Activated naive CD4-positive, alpha-beta T cell treated with anti-CD3 and anti-CD28 coated beads, Interleukin-2, amount 50 U/mL, for 24 hours (primary cell): ENCODE measurements at regions not wholly inside any gene's neighbourhood (a gene's known extent, or its start where the extent isn't known, plus 50 kb on each side); places are given as distances from the start of the nearest gene placed in this dataset.

Source experiments
- H3K27ac Mint-ChIP-seq: one replicate; pipeline ENCODE4 v1.8.0; 2021; ENCODE audit warnings: mild to moderate bottlenecking, mixed read lengths
- H3K27me3 Mint-ChIP-seq: one replicate; pipeline ENCODE4 v1.8.0; 2021; ENCODE audit warnings: mixed read lengths
- H3K36me3 Mint-ChIP-seq: one replicate; pipeline ENCODE4 v1.8.0; 2021; ENCODE audit warnings: mixed read lengths
- H3K4me1 Mint-ChIP-seq: one replicate; pipeline ENCODE4 v1.8.0; 2021; ENCODE audit warnings: mixed read lengths
- H3K4me3 Mint-ChIP-seq: one replicate; pipeline ENCODE4 v1.8.0; 2021; ENCODE audit warnings: mild to moderate bottlenecking, mixed read lengths
- H3K9me3 Mint-ChIP-seq: one replicate; pipeline ENCODE4 v1.8.0; 2021; ENCODE audit warnings: mixed read lengths

DNA sequence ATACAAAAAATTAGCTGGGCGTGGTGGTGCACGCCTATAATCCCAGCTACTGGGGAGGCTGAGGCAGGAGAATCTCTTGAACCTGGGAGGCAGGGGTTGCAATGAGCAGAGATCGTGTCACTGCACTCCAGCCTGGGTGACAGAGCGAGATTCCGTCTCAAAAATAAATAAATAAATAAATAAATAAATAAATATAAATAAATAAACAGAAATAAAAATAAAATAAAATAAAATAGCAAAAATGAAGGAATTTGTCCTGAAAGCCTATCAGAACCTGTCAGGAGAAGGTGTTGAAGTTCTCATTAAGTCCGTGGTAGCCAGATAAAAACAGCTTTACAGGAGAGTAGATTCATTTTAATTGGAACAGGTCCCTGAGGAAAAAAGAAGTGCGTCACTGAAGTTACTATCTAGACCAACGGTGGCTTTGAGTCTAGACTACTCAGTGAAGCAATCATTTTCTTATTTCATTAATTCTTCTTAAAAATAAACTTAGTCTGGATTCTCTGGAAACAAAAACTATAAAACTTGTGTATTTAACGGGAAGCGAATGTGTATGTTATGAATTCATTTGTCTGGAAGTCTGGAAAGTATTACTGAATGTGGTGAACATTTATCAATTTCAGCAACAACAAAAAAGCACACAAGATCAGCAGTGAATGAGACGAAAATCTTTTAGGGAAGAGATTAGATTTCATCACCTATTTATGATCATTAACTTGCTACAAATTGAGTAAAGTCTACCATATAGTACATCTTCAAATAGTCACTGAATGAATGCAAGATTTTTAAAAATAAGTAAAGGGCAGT lies 248.5 kb upstream of the PDE3A start:
- no peaks in the 10 kb centered on the region for H3K9me3 Mint-ChIP-seq
- no peak overlapping the region for H3K27ac Mint-ChIP-seq
- H3K4me3 Mint-ChIP-seq, result no peak overlapping the region
- H3K36me3 Mint-ChIP-seq, result no peaks in the 10 kb centered on the region
- H3K4me1 Mint-ChIP-seq, result no peaks in the 10 kb centered on the region
- H3K27me3 Mint-ChIP-seq, result no peaks in the 10 kb centered on the region

GRCh38 chr12:20120403-20120725 lies 248.0 kb upstream of the PDE3A start:
- H3K4me3 Mint-ChIP-seq, result no peak overlapping the region
- no peaks in the 10 kb centered on the region for H3K27me3 Mint-ChIP-seq
- H3K27ac Mint-ChIP-seq, result no peak overlapping the region
- H3K4me1 Mint-ChIP-seq, result no peaks in the 10 kb centered on the region
- H3K36me3 Mint-ChIP-seq, result no peaks in the 10 kb centered on the region
- no peaks in the 10 kb centered on the region for H3K9me3 Mint-ChIP-seq

DNA sequence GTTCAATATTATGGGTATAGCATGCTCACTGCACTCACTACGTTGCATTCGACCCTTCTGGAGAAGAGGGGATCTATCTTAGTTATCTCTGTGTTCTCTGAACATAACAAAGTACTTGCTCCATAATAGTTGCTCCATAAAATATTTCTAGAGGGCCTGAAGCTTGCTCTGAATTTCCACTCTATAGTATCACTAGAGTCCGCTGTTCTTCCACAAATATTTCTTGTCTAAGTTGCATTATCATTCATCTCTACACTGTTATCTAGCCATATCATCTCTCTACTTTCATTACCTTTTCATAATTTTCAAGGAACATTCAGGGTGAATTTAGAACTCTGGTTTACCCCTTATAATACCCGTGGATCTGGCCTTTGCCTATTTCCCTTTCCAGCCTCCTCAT lies 246.1 kb upstream of the PDE3A start:
- no peaks in the 10 kb centered on the region for H3K27me3 Mint-ChIP-seq
- H3K4me3 Mint-ChIP-seq, result no peak overlapping the region
- H3K9me3 Mint-ChIP-seq, result no peaks in the 10 kb centered on the region

DNA sequence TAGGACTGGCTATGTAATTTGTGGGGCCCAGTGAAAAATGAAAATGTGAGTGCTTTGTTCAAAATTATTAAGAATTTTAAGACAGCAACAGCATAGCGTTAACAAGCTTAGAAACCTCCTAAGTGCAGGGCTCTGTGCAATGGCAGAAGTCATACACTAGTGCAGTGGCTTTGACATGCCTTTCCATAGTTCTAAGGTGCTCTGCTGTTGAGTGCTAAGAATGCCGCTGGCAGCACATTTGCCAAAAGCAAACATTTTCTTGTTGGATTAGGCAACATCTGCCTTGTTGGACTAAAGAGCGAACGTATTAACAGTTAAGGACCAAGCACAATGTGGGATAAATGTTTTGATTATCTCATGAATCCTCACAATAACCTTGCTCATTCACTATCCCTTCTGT lies 244.9 kb upstream of the PDE3A start:
- H3K9me3 Mint-ChIP-seq, result no peaks in the 10 kb centered on the region
- H3K27me3 Mint-ChIP-seq, result no peaks in the 10 kb centered on the region
- H3K4me1 Mint-ChIP-seq, result no peaks in the 10 kb centered on the region
- H3K27ac Mint-ChIP-seq, result no peak overlapping the region
- no peak overlapping the region for H3K4me3 Mint-ChIP-seq
- no peaks in the 10 kb centered on the region for H3K36me3 Mint-ChIP-seq

More for the DNA sequence above, 246.1 kb upstream of the PDE3A start:
- no peaks in the 10 kb centered on the region for H3K36me3 Mint-ChIP-seq
- no peak overlapping the region for H3K27ac Mint-ChIP-seq
- no peaks in the 10 kb centered on the region for H3K4me1 Mint-ChIP-seq

DNA sequence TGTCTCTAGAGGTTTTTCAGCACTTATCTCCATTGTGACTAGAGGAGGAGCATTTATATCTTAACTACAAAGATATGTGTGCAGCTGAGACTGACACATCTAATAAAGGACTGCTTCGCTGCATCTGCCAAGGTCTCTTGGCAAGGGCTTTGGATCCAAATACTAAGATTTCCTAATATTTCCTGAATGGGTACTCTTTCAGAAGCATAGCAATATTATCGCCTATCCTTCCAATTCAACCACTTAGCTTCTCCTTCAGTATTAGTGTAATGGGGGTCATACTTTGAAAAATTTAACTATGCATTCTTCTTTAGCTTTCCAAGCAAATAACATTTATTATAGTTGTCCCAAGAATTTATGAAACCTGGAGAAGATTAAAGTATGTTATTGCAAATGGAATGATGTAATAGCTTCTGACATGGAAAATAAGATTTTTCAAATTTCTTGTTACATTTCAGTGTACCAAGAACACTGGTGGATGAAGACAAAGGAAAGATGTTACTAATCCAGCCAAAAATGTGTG lies 243.0 kb upstream of the PDE3A start:
- H3K4me1 Mint-ChIP-seq, result no peaks in the 10 kb centered on the region
- no peaks in the 10 kb centered on the region for H3K9me3 Mint-ChIP-seq
- no peaks in the 10 kb centered on the region for H3K36me3 Mint-ChIP-seq
- no peak overlapping the region for H3K4me3 Mint-ChIP-seq
- H3K27ac Mint-ChIP-seq, result no peak overlapping the region
- no peaks in the 10 kb centered on the region for H3K27me3 Mint-ChIP-seq

DNA sequence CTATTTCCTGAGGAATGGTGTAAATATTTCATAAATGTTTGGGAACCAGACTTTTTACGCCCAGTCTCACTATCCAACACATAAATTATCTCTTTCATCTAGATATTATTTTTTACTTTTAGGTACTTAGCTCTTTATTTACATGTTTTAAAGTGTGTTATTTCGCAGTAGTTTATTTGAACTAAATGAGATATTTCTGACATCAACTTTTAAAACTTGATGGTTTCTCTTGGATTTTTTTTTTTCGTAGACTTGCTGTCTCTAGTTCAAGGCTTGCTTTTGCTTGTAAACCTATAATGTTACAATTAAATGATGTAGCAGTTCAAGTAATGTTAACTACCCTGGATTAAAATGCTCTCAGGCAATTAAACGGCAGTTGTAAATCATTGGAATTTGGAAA lies 241.7 kb upstream of the PDE3A start:
- Mint-ChIP-seq H3K36me3 (no peaks in the 10 kb centered on the region), H3K4me1 (no peaks in the 10 kb centered on the region), H3K27ac (no peak overlapping the region), H3K27me3 (no peaks in the 10 kb centered on the region), H3K4me3 (no peak overlapping the region), H3K9me3 (no peaks in the 10 kb centered on the region)

- Mint-ChIP-seq H3K27ac (no peak overlapping the region), H3K27me3 (no peaks in the 10 kb centered on the region), H3K4me3 (no peak overlapping the region), H3K4me1 (no peaks in the 10 kb centered on the region), H3K36me3 (no peaks in the 10 kb centered on the region), H3K9me3 (no peaks in the 10 kb centered on the region)
These were observed 240.9 kb upstream of the PDE3A start for GRCh38 chr12:20127413-20127812.

GRCh38 chr12:20128928-20129327 lies 239.4 kb upstream of the PDE3A start:
- no peak overlapping the region for H3K4me3 Mint-ChIP-seq
- no peaks in the 10 kb centered on the region for H3K36me3 Mint-ChIP-seq
- no peaks in the 10 kb centered on the region for H3K9me3 Mint-ChIP-seq
- no peaks in the 10 kb centered on the region for H3K4me1 Mint-ChIP-seq
- H3K27me3 Mint-ChIP-seq, result no peaks in the 10 kb centered on the region
- H3K27ac Mint-ChIP-seq, result no peak overlapping the region

- H3K9me3 Mint-ChIP-seq, result no peaks in the 10 kb centered on the region
- no peak overlapping the region for H3K27ac Mint-ChIP-seq
- H3K36me3 Mint-ChIP-seq, result no peaks in the 10 kb centered on the region
These were observed 235.5 kb upstream of the PDE3A start for GRCh38 chr12:20132818-20133217.

GRCh38 chr12:20134652-20135051 lies 233.7 kb upstream of the PDE3A start:
- Mint-ChIP-seq H3K36me3 (no peaks in the 10 kb centered on the region), H3K9me3 (no peaks in the 10 kb centered on the region), H3K27ac (no peak overlapping the region), H3K27me3 (no peaks in the 10 kb centered on the region), H3K4me1 (no peaks in the 10 kb centered on the region), H3K4me3 (no peak overlapping the region)

More at GRCh38 chr12:20132818-20133217, 235.5 kb upstream of the PDE3A start:
- no peak overlapping the region for H3K4me3 Mint-ChIP-seq
- no peaks in the 10 kb centered on the region for H3K4me1 Mint-ChIP-seq
- H3K27me3 Mint-ChIP-seq, result no peaks in the 10 kb centered on the region

DNA sequence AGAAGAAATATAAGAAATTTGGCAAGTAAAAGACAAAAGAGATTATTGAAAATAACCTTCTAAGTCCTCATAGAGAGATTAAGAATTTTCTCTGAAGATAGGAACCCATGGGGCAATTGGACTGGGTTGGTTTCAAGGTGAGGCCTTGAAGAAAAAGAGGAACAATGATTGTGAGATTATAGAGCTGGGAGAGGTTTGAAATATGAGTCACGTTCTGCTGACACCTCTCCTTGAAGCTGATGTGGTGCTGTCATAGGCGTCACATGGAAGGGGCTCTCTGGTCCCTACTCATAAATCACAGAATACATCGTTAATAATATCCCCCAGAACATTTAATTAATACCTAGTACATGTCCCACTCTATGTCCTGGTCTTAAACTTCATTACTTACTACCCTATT lies 227.6 kb upstream of the PDE3A start:
- Mint-ChIP-seq H3K36me3 (no peaks in the 10 kb centered on the region), H3K9me3 (no peaks in the 10 kb centered on the region), H3K4me1 (no peaks in the 10 kb centered on the region), H3K4me3 (no peak overlapping the region), H3K27ac (no peak overlapping the region), H3K27me3 (no peaks in the 10 kb centered on the region)

GRCh38 chr12:20142316-20142715 lies 226.0 kb upstream of the PDE3A start:
- no peaks in the 10 kb centered on the region for H3K36me3 Mint-ChIP-seq
- no peaks in the 10 kb centered on the region for H3K27me3 Mint-ChIP-seq
- H3K4me1 Mint-ChIP-seq, result no peaks in the 10 kb centered on the region
- H3K4me3 Mint-ChIP-seq, result no peak overlapping the region
- H3K27ac Mint-ChIP-seq, result no peak overlapping the region
- H3K9me3 Mint-ChIP-seq, result peaks cover 7% of the 10 kb centered on the region

- no peak overlapping the region for H3K27ac Mint-ChIP-seq
- no peak overlapping the region for H3K4me3 Mint-ChIP-seq
- H3K36me3 Mint-ChIP-seq, result no peaks in the 10 kb centered on the region
- no peaks in the 10 kb centered on the region for H3K27me3 Mint-ChIP-seq
- H3K4me1 Mint-ChIP-seq, result no peaks in the 10 kb centered on the region
- peaks cover 8% of the 10 kb centered on the region for H3K9me3 Mint-ChIP-seq
These were observed 225.4 kb upstream of the PDE3A start for GRCh38 chr12:20142956-20143355.

GRCh38 chr12:20144341-20144740 lies 224.0 kb upstream of the PDE3A start:
- Mint-ChIP-seq H3K9me3 (peaks cover 8% of the 10 kb centered on the region), H3K4me1 (no peaks in the 10 kb centered on the region), H3K36me3 (no peaks in the 10 kb centered on the region), H3K27ac (no peak overlapping the region), H3K27me3 (no peaks in the 10 kb centered on the region), H3K4me3 (no peak overlapping the region)

DNA sequence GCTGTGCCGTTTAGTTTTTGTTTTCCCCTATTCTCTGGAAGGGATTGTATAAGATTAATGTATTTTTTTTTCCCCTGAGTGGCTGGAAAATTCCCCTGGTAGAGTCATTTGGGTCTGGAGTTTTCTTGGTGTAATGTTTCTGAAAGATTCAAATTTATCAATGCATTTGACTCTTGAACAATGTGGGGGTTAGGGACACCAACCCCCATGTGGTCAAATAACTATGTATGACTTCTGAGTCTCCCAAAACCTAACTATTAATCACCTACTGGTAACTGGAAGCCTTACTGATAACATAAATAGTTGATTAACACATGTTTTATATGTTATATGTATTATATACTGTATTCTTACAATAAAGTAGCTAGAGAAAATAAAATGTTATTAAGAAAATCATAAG lies 220.1 kb upstream of the PDE3A start:
- Mint-ChIP-seq H3K36me3 (no peaks in the 10 kb centered on the region), H3K27ac (no peak overlapping the region), H3K9me3 (peaks cover 8% of the 10 kb centered on the region), H3K4me1 (no peaks in the 10 kb centered on the region), H3K27me3 (no peaks in the 10 kb centered on the region), H3K4me3 (no peak overlapping the region)

DNA sequence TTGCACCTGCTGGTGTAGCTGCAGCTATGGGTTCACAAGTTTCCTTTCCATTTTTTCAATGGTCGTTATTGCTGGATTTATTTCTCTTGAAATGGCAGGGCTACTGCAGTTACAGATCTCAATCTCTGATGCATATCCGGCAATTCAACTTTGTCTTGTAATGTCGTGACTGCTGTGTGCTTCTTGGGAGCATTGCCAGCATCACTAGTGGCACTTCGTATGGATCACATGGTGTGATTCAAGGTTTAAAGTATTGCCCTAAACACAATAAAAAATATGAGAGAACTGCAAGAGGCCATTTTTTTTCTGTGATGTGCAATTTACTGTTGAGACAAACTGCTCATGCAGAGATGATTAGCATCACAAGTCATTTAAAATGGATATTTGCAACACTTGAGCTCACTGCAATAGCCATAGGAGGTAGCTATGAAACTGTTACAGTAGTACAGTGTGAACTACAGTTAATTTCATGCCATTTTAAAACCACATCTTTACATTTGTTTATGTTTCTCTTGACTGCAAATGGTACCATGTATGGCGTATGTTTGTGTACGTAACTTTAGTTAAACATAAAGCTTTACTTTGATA lies 217.4 kb upstream of the PDE3A start:
- Mint-ChIP-seq H3K4me3 (no peak overlapping the region), H3K27ac (no peak overlapping the region), H3K27me3 (no peaks in the 10 kb centered on the region), H3K4me1 (no peaks in the 10 kb centered on the region), H3K9me3 (peaks cover 8% of the 10 kb centered on the region), H3K36me3 (no peaks in the 10 kb centered on the region)
